HG02852 (cell line): ENCODE measurements at regions not wholly inside any gene's neighbourhood (a gene's known extent, or its start where the extent isn't known, plus 50 kb on each side); places are given as distances from the start of the nearest gene placed in this dataset.
"Not testable (repeated sequence)": the region's sequence is repeated elsewhere in the genome, so short reads cannot be mapped to it uniquely, and the experiment has no call there.

Source experiments
- ATAC-seq: cut with Tn5 transposase; IDR thresholded peaks from one replicate; pipeline ENCODE4 v1.9.1; 2021; ENCODE audit warnings: mild to moderate bottlenecking, moderate library complexity; ENCODE audit not compliant: unreplicated experiment

DNA sequence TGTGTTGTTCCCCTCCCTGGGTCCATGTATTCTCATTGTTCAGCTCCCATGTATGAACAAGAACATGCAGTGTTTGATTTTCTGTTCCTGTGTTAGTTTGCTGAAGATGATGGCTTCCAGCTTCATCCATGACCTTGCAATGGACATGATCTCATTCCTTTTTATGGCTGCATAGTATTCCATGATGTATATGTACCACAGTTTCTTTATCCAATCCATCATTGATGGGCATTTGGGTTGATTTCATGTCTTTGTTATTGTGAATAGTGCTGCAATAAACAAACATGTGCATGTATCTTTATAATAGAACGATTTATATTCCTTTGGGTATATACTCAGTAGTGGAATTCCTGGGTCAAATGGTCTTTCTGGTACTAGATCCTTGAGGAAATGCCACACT lies 65.1 kb upstream of the SLC13A1 start:
- not testable (repeated sequence) for ATAC-seq

DNA sequence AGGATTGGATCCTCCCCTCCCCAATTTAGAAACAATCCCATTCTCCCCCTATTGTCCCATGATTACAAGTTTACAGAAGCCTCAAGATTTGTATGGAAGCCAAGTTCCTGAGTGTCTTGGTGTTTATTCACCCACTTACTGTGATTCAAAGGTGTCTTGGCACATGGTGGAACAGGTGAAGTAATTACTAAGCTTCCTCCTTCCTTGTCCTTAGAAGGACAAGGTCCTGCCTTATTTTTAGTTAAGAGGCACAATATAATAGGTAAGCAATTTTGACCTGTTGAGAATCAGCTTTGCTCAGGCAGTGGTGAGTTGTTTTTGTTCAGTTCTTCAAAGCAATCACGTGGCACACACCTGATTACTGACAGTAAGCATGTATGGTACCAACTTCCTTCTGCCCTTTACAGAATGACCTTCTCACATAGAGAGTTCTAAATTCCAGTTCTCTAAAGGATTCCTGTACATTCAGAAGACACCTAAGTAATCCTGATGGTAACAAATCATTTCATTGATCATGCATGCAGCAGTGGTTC lies 60.7 kb upstream of the SLC13A1 start:
- no peak for ATAC-seq

DNA sequence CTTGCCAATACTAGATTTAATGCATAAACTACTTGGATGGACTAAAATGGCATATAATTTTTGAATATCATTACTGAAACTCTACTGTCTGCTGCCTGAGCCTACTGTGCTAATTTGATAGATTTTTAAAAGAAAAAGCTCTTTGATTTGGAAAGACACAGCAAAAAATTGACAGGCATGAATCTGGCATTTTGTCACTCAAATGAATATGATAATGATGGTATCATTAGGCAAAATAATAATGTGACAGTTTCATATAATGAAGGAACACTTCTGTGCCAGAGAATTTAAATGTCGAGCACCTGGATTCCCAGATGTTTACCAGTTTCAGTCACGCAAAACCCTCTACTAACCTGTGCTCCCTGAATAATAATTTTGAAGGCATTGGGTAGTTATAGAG lies 60.0 kb upstream of the SLC13A1 start:
- no peak for ATAC-seq
